GM12872 (cell line): ENCODE measurements at regions not wholly inside any gene's neighbourhood (a gene's known extent, or its start where the extent isn't known, plus 50 kb on each side); places are given as distances from the start of the nearest gene placed in this dataset.

Experiments
- TF ChIP-seq, protein P1 (sequence below): IDR thresholded peaks from 3 replicates; pipeline ENCODE4 v1.5.1; 2011; ENCODE audit warnings: low read depth, mild to moderate bottlenecking, low read length, moderate library complexity; ENCODE audit not compliant: insufficient read depth

GRCh38 chr11:116586392-116586791, 186.4 kb downstream of the BUD13 start:
- TF ChIP-seq, protein P1, sequence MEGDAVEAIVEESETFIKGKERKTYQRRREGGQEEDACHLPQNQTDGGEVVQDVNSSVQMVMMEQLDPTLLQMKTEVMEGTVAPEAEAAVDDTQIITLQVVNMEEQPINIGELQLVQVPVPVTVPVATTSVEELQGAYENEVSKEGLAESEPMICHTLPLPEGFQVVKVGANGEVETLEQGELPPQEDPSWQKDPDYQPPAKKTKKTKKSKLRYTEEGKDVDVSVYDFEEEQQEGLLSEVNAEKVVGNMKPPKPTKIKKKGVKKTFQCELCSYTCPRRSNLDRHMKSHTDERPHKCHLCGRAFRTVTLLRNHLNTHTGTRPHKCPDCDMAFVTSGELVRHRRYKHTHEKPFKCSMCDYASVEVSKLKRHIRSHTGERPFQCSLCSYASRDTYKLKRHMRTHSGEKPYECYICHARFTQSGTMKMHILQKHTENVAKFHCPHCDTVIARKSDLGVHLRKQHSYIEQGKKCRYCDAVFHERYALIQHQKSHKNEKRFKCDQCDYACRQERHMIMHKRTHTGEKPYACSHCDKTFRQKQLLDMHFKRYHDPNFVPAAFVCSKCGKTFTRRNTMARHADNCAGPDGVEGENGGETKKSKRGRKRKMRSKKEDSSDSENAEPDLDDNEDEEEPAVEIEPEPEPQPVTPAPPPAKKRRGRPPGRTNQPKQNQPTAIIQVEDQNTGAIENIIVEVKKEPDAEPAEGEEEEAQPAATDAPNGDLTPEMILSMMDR, result no peak

- TF ChIP-seq, protein P1, result no peak
These were observed 190.2 kb downstream of the BUD13 start for GRCh38 chr11:116582571-116582970.

DNA sequence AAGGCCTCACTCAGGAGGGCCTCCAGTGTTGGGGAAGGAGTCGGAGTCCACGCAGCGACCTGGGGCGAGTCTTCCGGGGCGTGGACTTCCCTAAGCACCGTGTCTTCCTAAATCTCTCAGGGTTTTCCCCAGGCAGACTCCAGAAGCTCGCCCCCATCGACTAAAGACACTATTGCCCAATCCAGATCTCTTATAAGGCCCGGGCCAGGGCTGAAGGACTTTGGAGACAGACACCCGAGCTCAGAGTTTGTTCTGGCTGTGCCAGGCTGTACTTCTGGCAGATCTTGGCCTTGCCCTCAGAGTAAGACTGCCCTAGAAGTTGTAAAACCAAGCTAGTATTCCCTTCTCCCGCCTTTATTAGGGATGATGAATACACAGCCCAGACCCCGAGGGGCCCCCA, 191.4 kb downstream of the BUD13 start:
- TF ChIP-seq, protein P1, result no peak

DNA sequence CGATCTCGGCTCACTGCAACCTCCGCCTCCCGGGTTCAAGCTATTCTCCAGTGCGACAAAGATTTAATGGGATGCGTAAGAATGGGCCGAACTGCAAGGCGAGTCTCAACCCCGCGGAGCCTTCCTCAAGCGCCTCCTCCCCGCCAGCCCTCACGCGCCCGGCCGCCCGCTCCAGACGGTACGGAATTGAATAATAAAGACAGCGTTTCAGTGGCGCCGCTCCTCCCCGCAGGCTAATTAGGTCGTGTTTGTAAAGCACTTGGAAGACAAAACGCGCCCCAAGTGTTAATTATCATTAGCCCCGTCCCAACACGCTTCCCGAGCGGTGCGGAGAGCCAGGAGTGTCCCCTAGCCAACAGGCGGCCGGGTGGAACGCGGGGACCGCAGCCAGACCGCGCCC, 192.0 kb downstream of the BUD13 start:
- TF ChIP-seq, protein P1, result no peak

GRCh38 chr11:116579857-116580727, 192.7 kb downstream of the BUD13 start:
- TF ChIP-seq, protein P1, result no peak

DNA sequence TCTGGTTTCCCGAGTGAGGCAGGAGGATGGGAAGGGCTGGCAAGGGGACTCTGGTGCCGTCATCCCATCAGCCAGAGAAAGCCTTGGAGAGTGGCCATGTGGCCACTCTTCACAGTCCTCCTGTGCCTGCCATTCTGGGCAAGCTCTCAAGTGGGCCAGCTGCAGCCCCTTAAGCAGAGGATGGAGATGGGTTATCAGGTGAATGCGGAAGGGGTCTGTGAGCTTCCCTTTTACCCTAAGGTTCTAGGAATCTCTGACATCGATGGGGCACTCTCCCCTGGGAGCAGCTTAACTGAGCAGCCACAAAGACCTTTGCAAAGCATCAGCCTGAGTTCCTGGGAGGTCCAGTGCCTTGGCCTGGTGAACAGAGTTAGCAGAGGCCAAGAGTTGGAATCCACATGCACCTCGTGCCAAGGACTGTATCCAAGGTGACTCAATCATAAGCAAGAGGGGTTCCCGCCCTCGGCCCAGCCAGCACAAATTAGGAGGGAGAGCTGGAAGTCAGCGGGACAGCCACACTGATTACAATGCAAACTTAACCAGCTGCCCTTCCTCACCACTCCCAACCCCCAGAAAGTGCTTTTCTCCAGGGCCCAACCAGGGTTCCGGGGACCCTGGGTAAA, 193.6 kb downstream of the BUD13 start:
- TF ChIP-seq, protein P1, result no peak

GRCh38 chr11:116577956-116578355, 194.8 kb downstream of the BUD13 start:
- TF ChIP-seq, protein P1, result no peak
